ENCODE measurements at regions not wholly inside any gene's neighbourhood (a gene's known extent, or its start where the extent isn't known, plus 50 kb on each side); places are given as distances from the start of the nearest gene placed in this dataset.

DNA sequence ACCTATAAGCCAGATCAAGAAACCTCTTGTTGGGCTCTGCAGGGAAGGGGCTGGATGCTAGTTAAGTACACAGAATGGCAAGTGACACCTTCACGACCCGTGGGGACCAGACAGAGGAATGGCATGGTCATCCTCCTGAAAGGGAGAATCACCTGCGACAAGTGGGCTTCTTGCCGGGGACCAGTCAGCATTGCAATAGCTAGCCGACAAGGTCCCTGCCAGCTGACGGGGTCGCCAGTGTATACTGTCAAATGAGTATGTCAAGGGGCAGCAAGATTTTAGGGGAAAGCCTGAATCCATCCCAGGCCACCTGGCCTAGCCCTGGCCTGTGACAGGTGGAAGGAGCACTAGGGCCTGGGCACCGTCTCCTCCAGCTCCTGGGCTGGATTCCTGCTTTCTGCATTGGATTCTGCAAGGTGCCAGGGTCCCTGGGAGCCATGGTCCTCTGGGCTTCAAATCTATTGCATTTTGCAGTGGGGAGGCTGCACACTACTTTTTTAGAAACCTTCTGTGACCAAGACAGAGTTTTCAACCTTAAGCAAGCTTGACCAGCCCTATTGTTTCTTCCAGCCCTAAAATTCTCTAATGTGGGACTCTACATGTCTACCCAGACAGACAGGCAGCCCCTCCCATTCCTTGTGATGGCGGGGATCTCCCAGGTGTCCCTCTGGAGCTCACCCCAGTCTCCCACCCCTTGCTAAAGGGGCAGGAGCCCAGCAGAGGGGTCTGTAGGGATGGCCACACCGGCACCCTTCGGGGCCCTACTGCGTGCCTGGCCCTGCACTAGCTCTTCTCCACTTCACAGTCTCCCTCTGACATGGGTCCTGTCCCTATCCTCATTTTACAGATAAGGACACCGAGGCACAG is 178.5 kb downstream of the GLI2 start:
- DNase-seq (ENCODE audit: extremely low read depth, low read depth), result no peak

DNA sequence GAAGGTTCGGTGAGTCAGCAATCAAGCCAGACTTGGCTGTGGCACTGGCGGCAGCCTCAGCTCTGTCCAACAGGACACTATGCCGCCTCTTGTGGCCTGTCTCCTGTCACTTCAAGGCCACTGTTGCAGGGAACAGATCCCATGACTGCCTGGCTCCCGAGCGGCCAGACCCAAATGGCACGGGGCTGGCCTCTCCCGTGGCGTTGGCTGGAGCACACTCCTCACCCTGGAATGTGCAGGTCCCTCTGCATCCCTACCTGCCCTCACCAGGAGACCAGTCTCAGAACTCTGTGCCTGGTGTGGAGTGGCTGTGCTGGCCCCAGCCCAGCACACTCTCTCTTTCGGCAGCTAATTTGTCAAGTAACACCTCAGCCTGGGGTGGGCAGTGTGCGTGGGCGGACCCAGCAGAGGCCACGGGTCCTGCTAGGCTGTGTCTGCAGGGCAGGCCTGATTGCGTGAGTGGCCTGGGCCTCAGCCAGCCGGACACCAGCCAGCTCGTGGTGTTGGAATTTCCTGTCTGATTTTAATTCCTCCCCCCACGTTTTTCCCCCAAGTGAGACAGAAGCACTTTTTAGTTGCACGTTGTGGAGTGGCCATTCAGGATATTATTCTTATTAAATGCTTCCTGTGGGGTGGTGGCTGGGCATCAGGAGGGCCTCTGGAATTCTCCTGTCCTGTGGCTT is 179.3 kb downstream of the GLI2 start:
- DNase-seq (ENCODE audit: extremely low read depth, low read depth), result peak; percentile 60

DNA sequence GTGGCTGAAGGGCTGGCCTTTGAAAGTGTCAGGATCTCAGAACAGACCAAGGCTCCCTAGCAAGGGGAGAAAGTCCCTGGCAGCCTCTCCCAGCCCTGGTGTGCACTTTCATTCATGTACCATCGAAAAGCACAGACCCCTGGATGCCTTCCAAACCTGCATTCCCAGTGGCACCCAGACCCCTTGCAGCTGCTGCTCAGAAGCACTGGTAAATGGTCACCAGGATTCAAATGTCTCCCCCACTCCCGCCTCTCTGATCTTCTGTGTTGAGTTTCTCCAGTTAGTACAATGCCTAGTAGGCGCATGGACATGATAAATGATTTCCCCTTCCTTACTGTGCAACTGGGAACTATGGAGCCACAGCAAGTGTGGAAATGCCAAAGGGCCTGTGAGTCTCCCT is 180.0 kb downstream of the GLI2 start:
- DNase-seq (ENCODE audit: extremely low read depth, low read depth), result no peak

DNA sequence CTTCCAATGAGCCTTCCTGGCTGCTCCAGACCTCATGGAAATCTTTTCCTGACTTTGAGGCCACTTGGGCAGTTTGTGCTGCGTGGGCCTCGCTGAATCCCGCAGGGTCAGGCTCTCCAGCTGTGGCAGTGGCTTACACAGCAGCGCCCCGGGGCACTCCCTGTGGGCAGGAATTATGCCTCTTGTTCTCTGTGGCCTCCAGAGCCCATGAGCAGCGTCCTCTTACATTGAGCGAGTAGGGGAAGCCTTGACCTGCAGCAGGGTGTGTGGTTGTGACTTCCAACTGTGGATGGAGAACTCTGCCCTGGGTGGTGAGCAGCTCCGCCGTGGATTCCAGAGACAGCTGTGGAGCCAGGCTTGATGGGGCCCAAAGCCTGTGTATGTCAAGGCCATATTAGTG is 180.8 kb downstream of the GLI2 start:
- no peak for DNase-seq (ENCODE audit: extremely low read depth, low read depth)

DNA sequence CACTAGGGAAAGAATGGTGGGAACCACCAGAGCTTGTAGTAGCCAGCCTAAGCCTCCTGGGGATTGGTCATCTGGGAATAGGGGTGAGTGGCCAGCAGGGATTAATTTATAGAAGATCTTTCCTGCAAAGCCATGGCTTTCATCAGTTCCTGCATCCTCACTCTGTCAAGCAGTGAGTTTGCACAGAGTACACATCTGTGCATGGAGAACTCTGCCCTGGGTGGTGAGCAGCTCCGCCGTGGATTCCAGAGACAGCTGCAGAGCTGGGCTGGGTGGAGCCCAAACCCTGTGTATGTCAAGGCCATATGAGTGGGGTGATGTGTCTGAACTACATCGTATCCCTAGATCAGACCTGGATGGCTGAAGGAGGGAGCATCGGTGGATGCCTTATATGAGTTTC is 182.2 kb downstream of the GLI2 start:
- no peak for DNase-seq (ENCODE audit: extremely low read depth, low read depth)

DNA sequence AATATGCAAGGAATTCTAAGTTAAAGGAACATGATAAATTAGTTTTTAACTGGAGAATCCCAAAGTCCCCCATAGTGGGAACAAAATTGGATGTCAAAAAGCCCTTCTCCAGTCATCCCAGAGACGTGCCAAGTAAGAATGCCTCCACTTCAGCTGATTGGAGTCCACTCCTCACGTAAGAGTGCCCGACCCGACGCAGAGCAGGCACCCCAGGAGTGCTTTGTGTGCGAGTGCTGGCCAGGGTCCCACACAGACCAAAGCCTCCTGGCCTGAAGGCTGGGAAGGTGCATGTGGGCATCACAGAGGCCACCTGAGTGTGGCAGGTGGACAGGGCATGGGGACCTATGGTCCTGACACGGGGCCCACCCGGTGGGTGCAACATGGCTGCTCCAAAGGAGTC is 183.5 kb downstream of the GLI2 start:
- no peak for DNase-seq (ENCODE audit: extremely low read depth, low read depth)

DNA sequence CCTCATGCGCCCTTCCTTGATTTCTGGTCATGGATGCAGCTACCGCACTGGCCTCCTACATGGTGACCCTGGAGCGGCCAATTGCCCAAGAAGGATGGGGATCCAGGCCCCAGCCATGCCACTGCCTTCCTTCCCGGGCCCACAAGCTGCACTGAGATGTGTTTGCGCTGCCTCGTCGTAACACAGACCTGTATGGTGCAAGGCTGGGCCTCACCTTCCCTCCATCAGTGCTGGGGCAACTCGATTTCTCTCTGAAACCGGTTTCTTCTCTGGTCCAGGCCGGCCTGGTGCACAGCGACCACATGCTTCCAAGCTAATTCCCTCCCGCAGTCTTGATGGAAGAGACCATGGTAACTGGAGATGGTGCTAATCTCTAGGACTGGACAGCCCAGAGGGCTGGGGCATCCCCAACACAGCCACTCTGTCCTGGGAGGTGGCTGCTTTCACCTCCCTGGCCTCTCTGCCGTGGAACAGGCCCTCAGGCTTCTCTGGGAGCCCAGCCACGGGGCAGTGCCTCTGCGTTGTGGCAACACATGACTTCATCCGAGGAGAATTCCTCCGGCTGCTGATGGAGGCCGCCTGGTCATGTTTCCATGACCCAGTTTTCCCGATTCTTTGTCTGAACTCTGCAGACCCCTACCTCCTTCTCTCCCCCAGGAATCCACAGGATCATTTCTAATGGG is 184.2 kb downstream of the GLI2 start:
- DNase-seq (ENCODE audit: extremely low read depth, low read depth), result no peak

DNA sequence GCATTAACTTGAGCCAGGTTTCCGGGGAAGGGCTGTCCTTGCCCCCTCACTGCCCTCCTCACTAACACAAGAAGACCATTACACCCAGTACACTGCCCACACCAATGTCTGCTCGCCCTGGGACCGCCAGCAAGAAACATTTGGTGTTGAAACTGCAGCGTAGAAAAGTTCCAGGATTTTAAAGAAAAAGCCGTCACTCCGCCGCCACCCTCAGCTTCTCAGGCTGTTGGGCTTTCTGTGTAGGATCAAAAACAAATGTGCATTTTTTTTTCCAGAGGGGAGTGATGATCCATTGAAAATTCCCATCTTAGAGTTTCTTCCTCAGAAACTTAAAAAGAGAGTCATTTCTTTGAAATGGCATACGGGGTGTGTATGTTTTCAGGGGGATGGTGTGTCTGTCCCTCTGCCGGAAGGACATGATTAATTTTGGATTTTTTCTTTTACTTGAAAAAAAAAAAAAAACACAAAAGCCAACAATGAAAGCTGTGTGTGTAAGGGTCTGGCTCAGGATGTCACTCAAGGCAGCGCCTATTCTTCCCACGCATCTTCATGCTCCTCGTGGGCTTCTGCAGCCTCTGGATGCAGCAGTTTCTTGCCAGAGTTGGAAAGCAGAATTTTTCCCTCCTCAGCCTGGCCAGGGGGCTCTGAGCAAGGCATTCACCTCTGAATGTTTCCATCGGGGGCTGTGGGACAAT is 184.9 kb downstream of the GLI2 start:
- no peak for DNase-seq (ENCODE audit: extremely low read depth, low read depth)

DNA sequence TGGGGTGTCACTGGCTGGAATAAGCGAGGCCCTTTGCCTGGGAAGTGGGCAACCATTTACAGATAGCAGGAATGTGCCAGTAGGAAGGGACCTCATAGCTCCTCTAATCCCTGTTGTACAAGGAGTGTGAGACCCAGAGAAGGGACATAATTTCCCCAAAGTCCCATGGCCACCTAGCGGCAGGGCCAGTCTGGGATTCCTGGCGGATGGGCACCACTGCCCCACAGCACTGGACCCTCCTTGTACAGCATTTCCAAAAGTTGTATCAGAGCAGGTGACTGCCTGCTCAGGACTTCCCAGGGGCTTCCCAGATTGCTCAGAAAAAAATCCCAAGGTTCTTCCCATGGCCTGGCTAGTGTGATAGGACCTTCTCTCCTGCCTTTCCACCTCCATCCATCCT is 185.8 kb downstream of the GLI2 start:
- DNase-seq (ENCODE audit: extremely low read depth, low read depth), result no peak

DNA sequence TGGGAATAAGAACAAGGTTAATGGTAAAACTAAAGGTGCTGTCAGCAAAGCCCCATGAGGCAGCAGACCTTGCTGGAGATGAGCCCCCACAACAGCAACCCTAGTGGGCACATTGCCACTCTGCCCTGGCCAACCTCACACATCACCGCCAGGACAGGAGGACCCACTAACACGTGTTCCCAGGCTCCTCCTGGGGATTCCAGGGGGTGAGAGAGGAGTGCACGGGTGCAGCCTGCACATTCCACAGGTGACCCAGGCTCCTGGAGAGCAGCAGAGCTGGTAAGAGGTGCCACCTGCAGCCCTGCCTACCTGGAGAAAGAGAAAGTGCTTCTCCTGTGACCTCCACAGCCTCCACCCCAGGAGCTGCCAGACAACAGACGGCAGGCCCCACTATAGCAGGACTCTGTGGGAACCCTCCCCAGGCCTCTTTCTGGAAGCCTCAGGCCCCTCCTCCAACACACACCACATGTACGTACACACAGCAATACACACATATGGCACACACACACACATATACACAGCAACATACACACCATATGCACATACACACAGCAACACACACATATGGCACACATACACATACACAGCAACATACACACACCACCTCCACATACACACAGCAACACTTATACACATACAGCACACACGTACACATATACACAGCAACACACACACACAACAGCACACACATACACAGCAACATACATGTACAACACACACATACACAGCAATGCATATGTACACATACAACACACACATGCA is 187.1 kb downstream of the GLI2 start:
- no peak for DNase-seq (ENCODE audit: extremely low read depth, low read depth)

DNA sequence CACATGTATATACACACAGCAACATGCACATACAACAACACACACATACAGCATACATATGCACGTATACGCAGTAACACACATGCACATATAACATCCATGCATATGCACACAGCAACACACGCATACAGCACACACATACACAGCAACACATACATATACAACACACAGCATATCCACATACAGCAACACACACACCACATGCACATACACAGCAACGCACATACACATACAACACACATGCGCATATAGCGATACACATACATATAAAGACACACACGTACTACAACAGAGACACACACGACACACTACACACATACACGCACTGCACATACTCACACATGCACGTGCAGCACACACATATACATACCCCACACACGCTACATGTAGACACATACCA is 187.8 kb downstream of the GLI2 start:
- no peak for DNase-seq (ENCODE audit: extremely low read depth, low read depth)

DNA sequence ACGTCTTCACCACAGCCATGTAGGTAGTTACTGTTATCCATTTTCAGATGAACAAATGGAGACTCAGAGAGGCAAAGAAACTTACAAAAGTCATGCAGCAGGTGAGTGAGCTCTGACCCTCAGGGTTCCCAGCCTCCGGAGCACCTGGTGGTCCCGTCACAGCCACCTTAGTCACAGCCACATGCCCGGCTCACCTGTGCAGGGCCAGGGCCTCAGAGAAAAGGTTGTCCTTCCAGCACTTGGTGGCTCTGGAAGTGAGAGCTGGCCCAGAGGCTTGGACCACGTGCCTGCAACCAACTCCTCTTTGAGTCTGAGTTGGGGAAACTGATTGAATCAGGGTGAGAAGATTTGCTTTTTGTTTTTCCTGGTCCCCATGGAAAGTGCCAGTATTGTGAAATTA is 189.3 kb downstream of the GLI2 start:
- DNase-seq (ENCODE audit: extremely low read depth, low read depth), result no peak

DNA sequence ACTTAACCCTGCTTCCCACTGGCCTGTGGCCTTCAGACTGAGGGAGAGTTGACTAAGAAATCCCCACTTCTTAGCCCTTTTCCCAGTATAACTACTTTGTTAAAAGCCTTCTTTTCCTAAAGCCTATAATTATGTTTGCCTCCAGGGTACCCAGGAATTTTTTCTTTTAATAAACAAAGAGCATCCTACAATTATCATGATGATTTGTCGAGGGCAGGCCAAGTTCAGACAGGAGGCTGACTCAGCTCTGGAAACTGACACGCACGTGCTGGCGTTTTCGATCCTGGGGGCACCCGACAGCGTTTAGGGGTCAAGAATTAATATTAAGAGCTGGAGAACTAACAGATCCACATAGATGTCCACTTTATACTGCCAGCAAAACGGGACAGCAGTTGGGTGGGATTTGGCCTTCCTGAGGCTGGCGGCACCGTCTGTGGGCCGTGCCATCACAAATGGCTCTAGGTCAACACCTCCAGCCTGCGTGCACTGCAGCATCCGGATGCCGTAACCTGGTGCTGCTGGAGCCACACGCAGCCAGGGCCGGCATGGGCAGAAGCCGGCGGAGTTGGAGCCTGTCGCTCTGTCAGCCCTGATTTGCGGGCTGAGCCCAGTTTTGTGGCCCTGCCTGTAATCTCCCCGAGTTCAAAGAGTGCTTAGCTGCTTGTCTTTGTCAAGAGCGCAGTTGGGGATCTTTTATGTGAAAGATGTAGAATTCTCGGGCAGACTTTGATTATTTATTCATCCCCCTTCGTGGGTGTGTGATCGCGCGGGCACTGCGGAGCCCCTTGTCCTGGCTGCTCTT is 191.0 kb downstream of the GLI2 start:
- DNase-seq (ENCODE audit: extremely low read depth, low read depth), result no peak

DNA sequence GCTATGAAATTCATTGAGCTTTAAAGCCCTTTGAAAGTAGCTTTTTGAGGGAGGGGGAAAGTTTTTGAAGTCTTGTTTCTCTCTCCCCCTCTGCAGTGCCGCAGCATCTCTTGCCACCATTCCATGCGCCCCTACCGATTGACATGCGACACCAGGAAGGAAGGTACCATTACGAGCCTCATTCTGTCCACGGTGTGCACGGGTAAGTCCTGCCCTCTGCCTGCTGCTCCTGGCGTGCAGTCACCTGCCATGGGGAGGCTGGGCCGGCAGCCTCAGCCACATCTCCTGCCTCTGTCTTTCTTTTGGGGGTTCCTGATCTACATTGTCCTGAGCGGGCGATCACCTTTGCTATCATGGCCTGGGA is 191.6 kb downstream of the GLI2 start:
- DNase-seq (ENCODE audit: extremely low read depth, low read depth), result no peak

DNA sequence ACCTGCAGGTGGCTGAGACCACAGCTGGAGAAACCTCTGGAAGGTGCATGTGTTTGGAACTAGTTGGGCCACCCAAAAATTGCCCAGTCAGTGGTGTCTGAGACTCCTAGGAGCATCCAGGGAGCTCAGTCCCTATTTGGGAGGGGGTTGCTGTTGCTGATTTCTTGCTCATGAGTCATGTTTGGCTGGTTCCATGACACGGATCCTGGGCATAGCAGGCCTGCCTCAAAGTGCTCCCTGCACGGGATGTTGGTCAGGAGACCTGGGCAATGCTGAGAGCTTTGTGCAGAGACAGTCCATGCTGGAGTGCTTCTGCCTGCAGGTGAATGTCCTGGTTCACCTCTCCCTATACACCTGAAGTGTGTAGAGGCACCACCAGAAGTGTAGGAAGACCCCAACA is 194.2 kb downstream of the GLI2 start:
- DNase-seq (ENCODE audit: extremely low read depth, low read depth), result no peak

DNA sequence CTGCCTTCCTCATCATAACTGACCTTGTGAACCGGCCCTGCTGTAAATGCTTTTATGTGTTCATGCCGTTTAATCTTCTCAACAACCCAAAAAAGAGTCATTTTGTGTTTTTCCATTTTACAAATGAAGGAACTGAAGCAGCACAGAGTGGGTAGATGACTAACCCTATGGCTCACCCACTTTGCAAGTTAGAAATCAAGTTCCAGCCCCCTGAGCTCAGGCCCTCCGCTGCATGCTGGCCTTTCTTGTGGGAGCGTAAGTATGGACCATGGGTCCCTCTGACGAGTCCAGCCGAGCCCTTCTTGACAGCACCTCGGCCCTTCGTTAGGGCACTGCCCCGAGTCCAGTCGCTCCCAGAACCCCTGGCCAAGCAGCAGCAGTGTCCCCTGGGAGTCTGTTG is 194.6 kb downstream of the GLI2 start:
- DNase-seq (ENCODE audit: extremely low read depth, low read depth), result no peak

DNA sequence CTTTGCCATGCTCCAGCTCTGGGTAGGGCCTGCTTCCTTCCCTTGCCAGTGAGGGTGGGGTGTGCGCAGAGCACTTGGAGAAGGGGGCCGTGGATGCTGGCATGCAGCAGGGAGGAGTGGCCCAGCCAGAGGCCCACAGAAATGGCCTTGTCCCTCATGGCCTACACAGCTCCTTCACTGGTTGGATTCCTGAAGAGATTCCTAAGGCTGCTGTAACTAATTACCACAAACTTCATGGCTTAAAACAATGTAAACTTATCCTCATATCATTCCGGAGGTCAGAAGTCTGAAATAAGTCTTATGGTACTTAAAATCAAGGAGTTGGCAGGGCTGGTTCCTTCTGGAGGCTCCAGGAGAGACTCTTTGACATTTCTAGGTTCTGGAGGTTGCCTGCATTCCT is 195.2 kb downstream of the GLI2 start:
- DNase-seq (ENCODE audit: extremely low read depth, low read depth), result no peak

DNA sequence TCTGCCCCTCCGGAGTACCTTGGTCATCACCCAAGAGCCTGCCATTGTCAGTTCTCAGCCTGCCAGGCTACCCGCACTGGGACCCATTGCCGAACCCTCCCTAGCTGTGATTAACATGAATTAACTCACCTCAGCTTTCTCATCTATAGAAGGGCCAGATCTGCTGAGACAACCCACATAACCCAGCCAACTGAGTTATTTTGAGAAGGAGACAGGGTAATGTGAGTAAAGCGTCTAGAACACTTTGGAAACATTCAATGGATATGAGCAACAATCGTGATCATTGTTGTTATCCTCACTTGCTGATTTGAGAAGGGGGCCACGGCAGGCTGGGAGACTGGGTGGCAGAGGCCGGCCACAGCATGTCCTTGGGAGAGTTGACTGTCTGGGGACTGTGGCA is 196.8 kb downstream of the GLI2 start:
- no peak for DNase-seq (ENCODE audit: extremely low read depth, low read depth)

DNA sequence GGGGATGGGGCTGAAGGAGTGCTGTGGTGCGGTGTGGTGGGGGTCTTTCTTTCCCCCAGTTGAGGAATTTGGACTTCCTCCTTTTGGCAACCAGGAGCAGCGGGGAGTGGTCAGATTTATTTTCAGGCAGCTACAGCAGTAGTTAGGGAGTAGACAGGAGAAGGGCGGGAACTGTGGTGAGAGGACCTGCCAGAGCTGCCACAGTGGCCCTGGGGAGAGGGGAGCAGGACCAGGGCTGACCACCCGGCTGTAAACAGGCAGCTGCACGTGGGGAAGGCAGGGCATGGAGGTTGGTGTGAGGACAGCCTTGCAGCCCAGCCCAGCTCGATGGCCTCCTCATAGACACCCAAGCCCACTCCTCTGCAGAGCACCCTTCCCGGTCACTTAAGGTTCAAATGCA is 197.2 kb downstream of the GLI2 start:
- no peak for DNase-seq (ENCODE audit: extremely low read depth, low read depth)
